Stimulated activated CD4-positive, alpha-beta T cell treated with anti-CD3 and anti-CD28 coated beads, Interleukin-12 subunit alpha, Interleukin-12 subunit beta, amount 100 ng/mL, for 24 hours (primary cell): ENCODE measurements at regions not wholly inside any gene's neighbourhood (a gene's known extent, or its start where the extent isn't known, plus 50 kb on each side); places are given as distances from the start of the nearest gene placed in this dataset.

Experiments
- DNase-seq, 2 experiments: peaks; one replicate each; pipeline ENCODE4 v3.0.0-alpha.2; 2020; ENCODE audit warnings: low read depth in 2 of 2

- no peak for DNase-seq
Measured at GRCh38 chr12:75974323-75975187, 57.0 kb downstream of the PHLDA1 start.

DNA sequence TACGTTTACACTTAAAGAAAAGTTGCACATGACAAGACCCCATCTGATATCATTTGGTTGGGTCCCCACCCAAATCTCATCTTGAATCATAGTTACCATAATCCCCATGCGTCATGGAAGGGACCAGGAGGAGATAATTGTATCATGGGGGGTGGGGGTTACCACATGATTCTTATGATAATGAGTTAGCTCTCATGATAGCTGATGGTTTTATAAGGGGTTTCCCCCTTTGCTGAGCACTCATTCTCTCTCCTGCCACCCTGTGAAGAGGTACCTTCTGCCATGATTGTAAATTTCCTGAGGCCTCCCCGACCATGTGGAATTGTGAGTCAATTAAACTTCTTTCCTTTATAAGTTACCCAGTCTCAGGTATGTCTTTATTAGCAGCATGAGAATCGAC lies 60.3 kb downstream of the PHLDA1 start:
- no peak for DNase-seq

- DNase-seq, result no peak
Measured at GRCh38 chr12:75970310-75970709, 61.3 kb downstream of the PHLDA1 start.

DNA sequence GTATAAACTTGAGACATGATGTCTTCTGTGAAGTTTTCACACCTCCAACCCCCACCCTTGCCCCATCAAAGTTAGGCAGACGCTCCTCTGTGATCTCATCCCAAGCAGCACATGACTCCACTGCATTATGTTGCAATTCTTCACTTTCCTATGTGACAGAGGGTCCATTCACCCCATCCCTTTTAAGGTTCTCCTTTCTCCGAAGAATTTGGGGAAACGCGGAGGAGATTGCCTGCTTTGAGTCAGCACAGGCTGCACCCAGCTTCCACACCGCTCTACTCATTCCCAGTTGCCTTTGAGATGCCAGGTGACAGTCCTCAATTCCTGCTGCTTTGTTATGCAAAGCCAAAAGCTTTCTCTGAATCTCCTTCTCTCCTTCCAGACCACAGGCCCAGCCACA lies 61.8 kb downstream of the PHLDA1 start:
- no peak for DNase-seq

DNA sequence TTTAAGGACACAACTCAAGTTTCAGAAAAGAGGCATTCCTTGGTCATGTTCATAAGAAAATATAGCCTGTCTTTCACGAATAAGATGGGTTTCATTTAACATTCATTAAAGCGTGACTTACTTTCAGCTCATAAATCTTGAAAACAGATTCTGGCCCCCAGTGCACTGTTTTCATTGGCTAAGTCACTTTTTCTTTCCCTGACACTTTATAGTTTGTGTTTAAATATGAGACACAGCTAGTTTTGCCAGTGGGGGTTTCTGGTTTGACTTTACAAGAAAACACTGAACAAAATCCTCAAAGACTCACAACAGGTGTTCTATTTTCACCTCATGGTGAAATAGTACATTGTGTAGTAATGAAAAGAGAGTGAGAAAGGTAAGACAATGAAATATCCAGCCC lies 65.9 kb downstream of the PHLDA1 start:
- no peak for DNase-seq

DNA sequence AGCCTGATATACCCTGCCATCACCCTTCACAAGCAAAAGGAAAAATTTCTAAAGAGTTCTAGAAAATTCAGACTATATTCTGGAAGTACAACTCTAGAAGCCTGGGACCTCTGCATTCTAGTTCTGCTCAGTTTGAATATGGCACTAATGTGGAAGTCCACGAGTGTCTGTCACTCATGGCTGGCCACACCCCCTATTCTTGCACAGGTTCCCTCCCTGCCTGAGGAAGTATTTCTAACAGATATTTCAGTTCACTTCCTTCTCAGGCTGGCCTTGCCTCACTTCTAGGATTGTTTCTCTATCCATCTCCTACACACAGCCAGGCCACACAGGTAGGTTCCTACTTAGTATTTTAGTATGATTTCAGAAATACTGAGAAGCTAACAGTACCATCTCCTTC lies 67.4 kb downstream of the PHLDA1 start:
- no peak for DNase-seq

- no peak for DNase-seq
Measured at GRCh38 chr12:75961878-75962277, 69.7 kb downstream of the PHLDA1 start.

GRCh38 chr12:75960954-75961661 lies 70.5 kb downstream of the PHLDA1 start:
- no peak for DNase-seq

DNA sequence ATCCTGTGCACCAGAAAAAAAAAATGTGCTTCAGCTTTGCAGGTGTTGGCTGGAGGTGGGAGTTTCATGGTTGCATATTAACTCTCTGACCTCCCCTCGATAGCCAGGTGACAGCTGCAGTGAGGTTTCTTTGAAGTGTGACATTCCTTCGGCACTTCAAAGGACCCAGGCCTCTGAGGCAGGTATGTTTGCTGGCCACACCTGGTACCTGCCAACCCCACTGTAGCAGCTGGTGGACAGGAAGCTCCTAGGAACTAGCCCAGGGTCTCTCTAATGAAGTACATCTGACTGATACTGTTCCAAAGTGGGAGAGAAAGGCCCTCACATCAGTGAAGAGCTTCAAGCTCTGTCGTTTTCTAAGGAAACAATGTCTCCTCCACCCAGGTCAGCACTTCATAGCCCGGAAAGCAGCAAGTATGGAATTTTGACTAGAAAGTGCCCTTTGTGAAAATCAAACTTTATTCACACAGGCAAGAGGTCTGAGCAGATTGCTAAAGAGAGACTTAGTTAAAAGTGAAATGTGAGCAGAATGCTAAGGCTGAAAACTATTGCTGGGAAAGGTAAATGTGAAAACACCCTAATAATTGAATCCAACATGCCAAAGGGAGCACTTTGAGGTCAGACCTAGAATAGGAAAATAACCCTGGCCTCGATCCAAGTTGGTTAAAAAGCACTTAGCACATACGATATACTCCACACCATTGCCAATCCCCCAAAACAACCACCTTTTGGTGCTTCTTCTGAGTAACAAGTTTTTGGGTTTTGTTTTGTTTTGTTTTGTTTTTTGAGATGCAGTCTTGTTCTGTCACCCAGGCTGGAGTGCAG lies 71.3 kb downstream of the PHLDA1 start:
- no peak for DNase-seq

- DNase-seq, result no peak
Measured at GRCh38 chr12:75959506-75959905, 72.1 kb downstream of the PHLDA1 start.

DNA sequence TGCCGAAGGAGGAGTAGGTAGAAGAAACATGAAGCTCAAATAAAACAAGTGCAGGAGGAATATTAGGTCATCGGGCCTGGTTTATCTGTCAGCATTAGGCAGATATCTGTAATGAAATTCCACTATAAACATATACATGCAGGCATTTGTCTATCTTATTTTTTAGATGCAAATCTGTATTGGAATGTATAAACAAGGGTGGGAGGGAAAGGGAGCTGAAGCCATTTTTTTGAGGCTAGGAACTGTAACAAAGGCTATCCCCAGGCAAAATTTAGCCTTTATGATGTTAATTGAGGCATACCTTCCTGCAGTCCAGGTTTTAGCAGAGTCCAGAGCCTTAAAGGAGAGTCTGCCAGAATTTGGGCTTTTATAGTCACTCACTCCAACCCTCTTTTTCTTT lies 72.5 kb downstream of the PHLDA1 start:
- DNase-seq, result no peak

- DNase-seq, result no peak
Measured at GRCh38 chr12:75955251-75955650, 76.3 kb downstream of the PHLDA1 start.

DNA sequence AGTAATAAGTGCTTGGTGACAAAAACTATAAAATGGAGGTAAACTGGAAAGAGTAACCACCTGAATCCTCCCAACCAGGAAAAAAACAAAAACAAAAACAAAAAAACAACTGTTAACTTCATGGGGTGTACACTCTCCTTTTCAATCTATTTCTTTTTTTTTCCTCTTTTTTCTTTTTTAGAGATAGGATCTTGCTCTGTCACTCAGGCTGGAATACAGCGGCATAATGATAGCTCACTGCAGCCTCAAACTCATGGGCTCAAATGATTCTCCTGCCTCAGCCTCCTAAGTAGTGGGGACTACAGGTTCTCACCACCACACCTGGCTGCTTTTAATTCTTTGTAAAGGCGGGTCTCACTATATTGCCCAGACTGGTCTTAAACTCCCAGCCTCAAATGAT lies 76.8 kb downstream of the PHLDA1 start:
- DNase-seq, result no peak

GRCh38 chr12:75954041-75954440 lies 77.5 kb downstream of the PHLDA1 start:
- no peak for DNase-seq

DNA sequence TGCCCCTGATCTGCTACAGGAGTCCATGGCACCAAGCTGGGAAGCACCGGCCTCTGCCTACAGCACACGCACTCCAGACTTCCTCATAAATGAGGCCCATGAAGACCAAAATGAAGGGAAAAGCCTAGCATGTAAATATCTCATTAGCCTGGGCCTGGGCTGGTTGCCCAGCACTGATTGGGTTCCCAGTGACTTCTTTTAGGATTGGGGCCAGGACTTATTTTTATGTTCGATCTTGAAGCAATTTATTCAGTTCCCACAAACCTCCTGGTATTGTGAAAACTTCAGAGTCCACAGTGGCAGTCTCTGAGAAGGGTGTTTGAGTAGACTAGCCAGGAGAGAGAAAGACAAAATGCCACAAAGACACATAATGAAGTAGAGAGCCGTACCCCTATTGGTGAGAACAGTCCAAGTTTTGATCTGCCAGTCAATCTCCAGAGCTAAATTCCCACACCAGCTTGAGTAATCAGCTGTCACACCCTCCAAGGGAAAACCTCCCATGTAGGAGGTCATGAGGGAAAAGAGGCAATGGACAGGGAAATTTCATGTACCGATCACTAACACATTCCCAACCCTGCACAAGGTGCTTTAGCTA lies 78.2 kb downstream of the PHLDA1 start:
- no peak for DNase-seq

DNA sequence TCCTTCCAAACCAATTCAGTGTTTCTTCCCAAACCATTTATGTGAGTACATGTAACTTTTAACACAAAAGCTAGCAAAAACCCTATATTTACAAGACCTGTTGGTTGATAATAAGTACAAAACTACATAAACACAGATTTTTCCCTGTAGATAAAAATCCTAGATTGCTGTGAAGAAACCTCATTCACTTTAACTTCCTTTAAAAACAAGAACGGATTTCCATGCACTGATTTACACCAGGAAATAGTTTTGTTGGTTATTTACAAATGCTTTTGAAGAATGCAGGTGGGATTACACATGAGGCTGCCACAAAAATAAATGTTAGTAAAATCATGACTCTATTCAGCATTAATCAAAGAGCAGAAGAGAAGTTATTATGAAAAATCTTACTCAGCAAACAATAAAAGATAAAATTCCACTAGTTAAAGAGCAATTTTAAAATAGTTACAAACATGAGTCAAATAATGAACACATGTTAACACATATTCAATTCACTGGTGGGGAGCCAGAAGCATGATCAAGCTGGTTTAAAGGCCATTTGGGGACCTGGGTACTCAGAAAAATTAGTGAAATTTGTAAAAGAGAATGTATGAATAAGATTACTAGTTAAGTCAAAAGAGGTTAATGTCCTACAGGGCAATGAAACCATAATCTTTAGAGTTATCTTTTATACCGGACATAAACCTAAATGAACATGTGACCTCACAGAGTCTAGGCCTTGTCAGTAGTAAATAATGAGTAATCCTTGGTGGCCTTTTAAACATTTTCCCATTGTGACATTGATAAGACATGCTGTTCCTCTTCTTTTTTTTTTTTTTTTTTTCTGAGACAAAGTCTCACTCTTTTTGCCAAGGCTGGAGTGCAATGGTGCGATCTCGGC lies 79.9 kb downstream of the PHLDA1 start:
- DNase-seq, result no peak

- no peak for DNase-seq
Measured at GRCh38 chr12:75947156-75947723, 84.3 kb downstream of the PHLDA1 start.

- DNase-seq, result no peak
Measured at GRCh38 chr12:75945581-75945980, 86.0 kb downstream of the PHLDA1 start.

DNA sequence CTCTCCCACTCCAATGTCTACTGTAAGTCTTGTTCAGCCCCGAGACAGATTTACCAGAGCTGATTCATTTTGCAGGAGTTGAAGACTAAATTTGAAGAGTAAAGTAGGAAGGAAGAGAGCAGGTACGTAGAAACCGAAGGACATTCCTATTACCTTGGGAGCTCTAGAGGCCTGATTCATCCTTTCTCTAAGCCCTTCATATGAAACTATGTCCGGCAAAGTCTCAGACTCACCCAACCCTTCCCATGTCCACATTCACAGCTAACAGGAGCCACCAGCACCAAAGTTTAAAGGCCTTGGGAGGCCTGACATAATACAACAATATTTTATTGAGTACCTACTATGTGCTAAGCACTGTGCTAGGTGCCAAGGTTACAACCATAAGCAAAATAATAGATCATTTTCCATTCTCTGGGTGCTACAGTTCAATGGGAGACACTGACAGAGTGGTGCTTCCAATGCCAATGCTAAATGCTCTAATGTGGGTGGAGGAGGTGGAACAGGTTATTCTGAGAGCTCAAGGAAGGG lies 86.6 kb downstream of the PHLDA1 start:
- DNase-seq, result no peak
